CD1c-positive myeloid dendritic cell (primary cell): ENCODE measurements at regions not wholly inside any gene's neighbourhood (a gene's known extent, or its start where the extent isn't known, plus 50 kb on each side); places are given as distances from the start of the nearest gene placed in this dataset.
"Not testable (repeated sequence)": the region's sequence is repeated elsewhere in the genome, so short reads cannot be mapped to it uniquely, and the experiment has no call there.

Experiments used
- DNase-seq: peaks from one replicate; pipeline ENCODE4 v3.0.0-alpha.2; 2016; ENCODE audit errors: extremely low spot score

GRCh38 chrX:140163371-140164159, 198.2 kb upstream of the CXorf66 start:
- no peak for DNase-seq

- no peak for DNase-seq
Observed at GRCh38 chrX:140157611-140158010, 192.3 kb upstream of the CXorf66 start.

GRCh38 chrX:140157143-140157542, 191.8 kb upstream of the CXorf66 start:
- DNase-seq: no peak

GRCh38 chrX:140151316-140151715, 186.0 kb upstream of the CXorf66 start:
- DNase-seq: no peak

GRCh38 chrX:140149761-140150160, 184.4 kb upstream of the CXorf66 start:
- DNase-seq: no peak

- peak; percentile 30 for DNase-seq
Observed at GRCh38 chrX:140141444-140142029, 176.2 kb upstream of the CXorf66 start.

GRCh38 chrX:140138492-140138891, 173.2 kb upstream of the CXorf66 start:
- DNase-seq: not testable (repeated sequence)

- DNase-seq: not testable (repeated sequence)
Observed at GRCh38 chrX:140138065-140138464, 172.7 kb upstream of the CXorf66 start.

GRCh38 chrX:140132937-140133336, 167.6 kb upstream of the CXorf66 start:
- no peak for DNase-seq

- DNase-seq: no peak
Observed at GRCh38 chrX:140123446-140123845, 158.1 kb upstream of the CXorf66 start.

GRCh38 chrX:140114059-140114458, 148.7 kb upstream of the CXorf66 start:
- DNase-seq: not testable (repeated sequence)

GRCh38 chrX:140110081-140110650, 144.8 kb upstream of the CXorf66 start:
- DNase-seq: no peak

- DNase-seq: no peak
Observed at GRCh38 chrX:140104760-140105159, 139.4 kb upstream of the CXorf66 start.

- no peak for DNase-seq
Observed at GRCh38 chrX:140099221-140099620, 133.9 kb upstream of the CXorf66 start.

- no peak for DNase-seq
Observed at GRCh38 chrX:140092121-140092520, 126.8 kb upstream of the CXorf66 start.

GRCh38 chrX:140091125-140091886, 126.0 kb upstream of the CXorf66 start:
- DNase-seq: peak; percentile 2

GRCh38 chrX:140090800-140091124, 125.4 kb upstream of the CXorf66 start:
- no peak for DNase-seq

- DNase-seq: no peak
Observed at GRCh38 chrX:140088438-140088837, 123.1 kb upstream of the CXorf66 start.

GRCh38 chrX:140087875-140088274, 122.6 kb upstream of the CXorf66 start:
- DNase-seq: no peak

- DNase-seq: no peak
Observed at GRCh38 chrX:140086691-140087090, 121.4 kb upstream of the CXorf66 start.

- not testable (repeated sequence) for DNase-seq
Observed at GRCh38 chrX:140074851-140075250, 109.5 kb upstream of the CXorf66 start.

- DNase-seq: no peak
Observed at GRCh38 chrX:140071037-140071436, 105.7 kb upstream of the CXorf66 start.
